RCC 7860 (cell line): ENCODE measurements at regions not wholly inside any gene's neighbourhood (a gene's known extent, or its start where the extent isn't known, plus 50 kb on each side); places are given as distances from the start of the nearest gene placed in this dataset.

Source experiments
- DNase-seq: peaks from one replicate; pipeline ENCODE4 v3.0.0-alpha.2; 2015; ENCODE audit warnings: low spot score
- FAIRE-seq: peaks from 2 replicates; lab custom pipeline; 2012; peaks lifted over from hg19 to GRCh38; lab: Jason Lieb, UNC

- no peak for FAIRE-seq
- DNase-seq = no peak
These were observed 356.3 kb upstream of the TBL1XR1 start for GRCh38 chr3:177553579-177553978.

- FAIRE-seq = peak; percentile 53
- DNase-seq = peak; percentile 40
These were observed 357.8 kb upstream of the TBL1XR1 start for GRCh38 chr3:177554895-177555759.

GRCh38 chr3:177557548-177557947 lies 360.3 kb upstream of the TBL1XR1 start:
- FAIRE-seq (no peak), DNase-seq (no peak)

- DNase-seq = no peak
- FAIRE-seq = no peak
These were observed 364.1 kb upstream of the TBL1XR1 start for GRCh38 chr3:177561365-177561764.

- no peak for FAIRE-seq
- DNase-seq = no peak
These were observed 364.6 kb upstream of the TBL1XR1 start for GRCh38 chr3:177561769-177562392.

- FAIRE-seq (no peak), DNase-seq (no peak)
These were observed 366.0 kb upstream of the TBL1XR1 start for GRCh38 chr3:177563243-177563780.

GRCh38 chr3:177563792-177564191 lies 366.5 kb upstream of the TBL1XR1 start:
- no peak for FAIRE-seq
- no peak for DNase-seq

GRCh38 chr3:177565981-177566380 lies 368.7 kb upstream of the TBL1XR1 start:
- FAIRE-seq = no peak
- DNase-seq = no peak

GRCh38 chr3:177567833-177568232 lies 370.6 kb upstream of the TBL1XR1 start:
- FAIRE-seq (peak; percentile 80), DNase-seq (peak; percentile 75)

GRCh38 chr3:177569193-177569592 lies 371.9 kb upstream of the TBL1XR1 start:
- DNase-seq = no peak
- no peak for FAIRE-seq

GRCh38 chr3:177569875-177570657 lies 372.8 kb upstream of the TBL1XR1 start:
- DNase-seq = no peak
- no peak for FAIRE-seq

- FAIRE-seq = no peak
- DNase-seq = peak; percentile 8
These were observed 374.1 kb upstream of the TBL1XR1 start for GRCh38 chr3:177571271-177571943.

GRCh38 chr3:177571944-177572315 lies 374.6 kb upstream of the TBL1XR1 start:
- FAIRE-seq (no peak), DNase-seq (no peak)

GRCh38 chr3:177574222-177574856 lies 377.1 kb upstream of the TBL1XR1 start:
- FAIRE-seq = no peak
- DNase-seq = no peak

GRCh38 chr3:177576746-177577145 lies 379.5 kb upstream of the TBL1XR1 start:
- DNase-seq = no peak
- FAIRE-seq = no peak

GRCh38 chr3:177578488-177578887 lies 381.2 kb upstream of the TBL1XR1 start:
- DNase-seq (no peak), FAIRE-seq (no peak)

GRCh38 chr3:177579419-177579818 lies 382.1 kb upstream of the TBL1XR1 start:
- FAIRE-seq (no peak), DNase-seq (no peak)

GRCh38 chr3:177580437-177580836 lies 383.2 kb upstream of the TBL1XR1 start:
- FAIRE-seq = no peak

GRCh38 chr3:177585271-177585670 lies 388.0 kb upstream of the TBL1XR1 start:
- no peak for DNase-seq
- FAIRE-seq = no peak

More at GRCh38 chr3:177580437-177580836, 383.2 kb upstream of the TBL1XR1 start:
- DNase-seq = no peak

- FAIRE-seq (no peak), DNase-seq (no peak)
These were observed 391.9 kb upstream of the TBL1XR1 start for GRCh38 chr3:177589041-177589650.
